ENCODE measurements at regions not wholly inside any gene's neighbourhood (a gene's known extent, or its start where the extent isn't known, plus 50 kb on each side); places are given as distances from the start of the nearest gene placed in this dataset.

- intact Hi-C loops (cut with DNase I), result loop anchor here in 2 of 10 donors (5.0 to 10.0 kb wide), 2 partner anchors 65 to 112 kb away; no protein-coding TSS in a partner anchor
- H3K36me3 ChIP-seq, result no peaks in the 10 kb centered on the region
- no peaks in the 10 kb centered on the region for H3K9me3 ChIP-seq
- no peak overlapping the region for H3K4me3 ChIP-seq
- ATAC-seq (peak in 2 of 4 donors; percentile 25 to 31), DNase-seq (peak in 1 of 5 donors; percentile 53)
- H3K4me1 ChIP-seq, result peaks cover 0 to 30% (median 11%) of the 10 kb centered on the region in 12 donors
- 75 to 95% (median 79%) methylated on average over 5 of the region's 5 CpGs for WGBS, 4 donors
- TF ChIP-seq CTCF (IDR thresholded peaks at IDR 0.05) (no peak), POLR2A (IDR thresholded peaks at IDR 0.05) (no peak)
- H3K27ac ChIP-seq, result no peak overlapping the region
- H3K27me3 ChIP-seq, result no peaks in the 10 kb centered on the region
These were observed 206.2 kb downstream of the CSNK2A3 start for GRCh38 chr11:11146830-11147229.

- 75 to 87% (median 83%) methylated on average over 5 to 6 of the region's 6 CpGs for WGBS, 4 donors
- TF ChIP-seq CTCF (IDR thresholded peaks at IDR 0.05), result no peak
- no peak for TF ChIP-seq POLR2A (IDR thresholded peaks at IDR 0.05)
- Histone ChIP-seq H3K36me3 (no peaks in the 10 kb centered on the region), H3K9me3 (no peaks in the 10 kb centered on the region), H3K4me1 (peaks cover 0 to 42% (median 19%) of the 10 kb centered on the region in 12 donors), H3K4me3 (no peak overlapping the region), H3K27ac (no peak overlapping the region), H3K27me3 (no peaks in the 10 kb centered on the region)
- ATAC-seq, result no peak
- intact Hi-C loops (cut with DNase I), result loop anchor here in 1 of 10 donors (10.0 kb wide), 1 partner anchor 109 kb away; no protein-coding TSS in a partner anchor
- no peak for DNase-seq
These were observed 209.2 kb downstream of the CSNK2A3 start for GRCh38 chr11:11143849-11144248.

GRCh38 chr11:11142430-11142829, 210.6 kb downstream of the CSNK2A3 start:
- H3K36me3 ChIP-seq, result no peaks in the 10 kb centered on the region
- WGBS, 4 donors, result 61 to 72% (median 65%) methylated on average over 4 of the region's 4 CpGs
- no peak overlapping the region for H3K4me3 ChIP-seq
- DNase-seq (no peak), ATAC-seq (peak in 2 of 4 donors; percentile 21 to 23)
- no peaks in the 10 kb centered on the region for H3K27me3 ChIP-seq
- peaks cover 0 to 28% (median 9%) of the 10 kb centered on the region in 12 donors for H3K4me1 ChIP-seq
- no peaks in the 10 kb centered on the region for H3K9me3 ChIP-seq
- TF ChIP-seq CTCF (IDR thresholded peaks at IDR 0.05) (no peak), POLR2A (IDR thresholded peaks at IDR 0.05) (no peak)
- intact Hi-C loops (cut with DNase I), result loop anchor here in 1 of 10 donors (10.0 kb wide), 1 partner anchor 108 kb away; no protein-coding TSS in a partner anchor
- peak overlapping the region in 3 of 12 donors; percentile 32 to 56 (median 44) for H3K27ac ChIP-seq

GRCh38 chr11:11141065-11141464, 212.0 kb downstream of the CSNK2A3 start:
- Histone ChIP-seq H3K4me3 (no peak overlapping the region), H3K27me3 (no peaks in the 10 kb centered on the region), H3K27ac (peak overlapping the region in 3 of 12 donors; percentile 44 to 57 (median 56)), H3K9me3 (no peaks in the 10 kb centered on the region), H3K36me3 (no peaks in the 10 kb centered on the region), H3K4me1 (peaks cover 0 to 26% (median 7%) of the 10 kb centered on the region in 12 donors)
- intact Hi-C loops (cut with DNase I), result loop anchor here in 1 of 10 donors (10.0 kb wide), 1 partner anchor 106 kb away; no protein-coding TSS in a partner anchor
- ATAC-seq (no peak), DNase-seq (no peak)
- TF ChIP-seq POLR2A (IDR thresholded peaks at IDR 0.05) (no peak), CTCF (IDR thresholded peaks at IDR 0.05) (no peak)
- WGBS, 4 donors, result 65 to 87% (median 79%) methylated on average over 1 of the region's 1 CpG
